ENCODE measurements at regions not wholly inside any gene's neighbourhood (a gene's known extent, or its start where the extent isn't known, plus 50 kb on each side); places are given as distances from the start of the nearest gene placed in this dataset.

GRCh38 chr17:69749911-69750310 lies 325.1 kb upstream of the KCNJ16 start:
- TF ChIP-seq, protein P1, sequence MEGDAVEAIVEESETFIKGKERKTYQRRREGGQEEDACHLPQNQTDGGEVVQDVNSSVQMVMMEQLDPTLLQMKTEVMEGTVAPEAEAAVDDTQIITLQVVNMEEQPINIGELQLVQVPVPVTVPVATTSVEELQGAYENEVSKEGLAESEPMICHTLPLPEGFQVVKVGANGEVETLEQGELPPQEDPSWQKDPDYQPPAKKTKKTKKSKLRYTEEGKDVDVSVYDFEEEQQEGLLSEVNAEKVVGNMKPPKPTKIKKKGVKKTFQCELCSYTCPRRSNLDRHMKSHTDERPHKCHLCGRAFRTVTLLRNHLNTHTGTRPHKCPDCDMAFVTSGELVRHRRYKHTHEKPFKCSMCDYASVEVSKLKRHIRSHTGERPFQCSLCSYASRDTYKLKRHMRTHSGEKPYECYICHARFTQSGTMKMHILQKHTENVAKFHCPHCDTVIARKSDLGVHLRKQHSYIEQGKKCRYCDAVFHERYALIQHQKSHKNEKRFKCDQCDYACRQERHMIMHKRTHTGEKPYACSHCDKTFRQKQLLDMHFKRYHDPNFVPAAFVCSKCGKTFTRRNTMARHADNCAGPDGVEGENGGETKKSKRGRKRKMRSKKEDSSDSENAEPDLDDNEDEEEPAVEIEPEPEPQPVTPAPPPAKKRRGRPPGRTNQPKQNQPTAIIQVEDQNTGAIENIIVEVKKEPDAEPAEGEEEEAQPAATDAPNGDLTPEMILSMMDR (IDR thresholded peaks at IDR 0.05; ENCODE audit: insufficient read depth, low read depth, low read length) = no peak
- TF ChIP-seq EZH2 (IDR thresholded peaks at IDR 0.05; ENCODE audit: insufficient read depth, low read length) = no peak

Measured in astrocyte (in vitro differentiated cells and primary cell).